NCI-H1048 (cell line): ENCODE measurements at regions not wholly inside any gene's neighbourhood (a gene's known extent, or its start where the extent isn't known, plus 50 kb on each side); places are given as distances from the start of the nearest gene placed in this dataset.
"Not testable (repeated sequence)": the region's sequence is repeated elsewhere in the genome, so short reads cannot be mapped to it uniquely, and the experiment has no call there.

Experiments used
- DNase-seq: peaks from one replicate; lab custom pipeline; 2025; lab: John Stamatoyannopoulos, UW

GRCh38 chr5:109575506-109575905 lies 114.2 kb upstream of the MAN2A1 start:
- no peak for DNase-seq

GRCh38 chr5:109574985-109575384 lies 114.7 kb upstream of the MAN2A1 start:
- no peak for DNase-seq

GRCh38 chr5:109573766-109574165 lies 116.0 kb upstream of the MAN2A1 start:
- no peak for DNase-seq

- DNase-seq: no peak
These were observed 116.5 kb upstream of the MAN2A1 start for GRCh38 chr5:109573256-109573655.

- no peak for DNase-seq
These were observed 117.9 kb upstream of the MAN2A1 start for GRCh38 chr5:109571785-109572184.

GRCh38 chr5:109570362-109570874 lies 119.3 kb upstream of the MAN2A1 start:
- DNase-seq: no peak

GRCh38 chr5:109567374-109568044 lies 122.2 kb upstream of the MAN2A1 start:
- DNase-seq: no peak

- no peak for DNase-seq
These were observed 123.4 kb upstream of the MAN2A1 start for GRCh38 chr5:109566361-109566760.

- DNase-seq: no peak
These were observed 126.0 kb upstream of the MAN2A1 start for GRCh38 chr5:109563739-109564138.

- DNase-seq: no peak
These were observed 126.5 kb upstream of the MAN2A1 start for GRCh38 chr5:109563189-109563588.

- DNase-seq: no peak
These were observed 127.3 kb upstream of the MAN2A1 start for GRCh38 chr5:109562441-109562840.

GRCh38 chr5:109561447-109561846 lies 128.3 kb upstream of the MAN2A1 start:
- no peak for DNase-seq

GRCh38 chr5:109560554-109560953 lies 129.2 kb upstream of the MAN2A1 start:
- DNase-seq: no peak

- DNase-seq: no peak
These were observed 130.8 kb upstream of the MAN2A1 start for GRCh38 chr5:109558952-109559351.

GRCh38 chr5:109558364-109558763 lies 131.4 kb upstream of the MAN2A1 start:
- DNase-seq: no peak

- DNase-seq: no peak
These were observed 135.9 kb upstream of the MAN2A1 start for GRCh38 chr5:109553846-109554245.

GRCh38 chr5:109551234-109551633 lies 138.5 kb upstream of the MAN2A1 start:
- not testable (repeated sequence) for DNase-seq

- DNase-seq: no peak
These were observed 139.7 kb upstream of the MAN2A1 start for GRCh38 chr5:109550077-109550476.

GRCh38 chr5:109546461-109546860 lies 136.7 kb upstream of the PJA2 start:
- DNase-seq: no peak

- DNase-seq: not testable (repeated sequence)
These were observed 135.1 kb upstream of the PJA2 start for GRCh38 chr5:109544873-109545272.

- DNase-seq: not testable (repeated sequence)
These were observed 128.9 kb upstream of the PJA2 start for GRCh38 chr5:109538692-109539091.

- DNase-seq: not testable (repeated sequence)
These were observed 125.3 kb upstream of the PJA2 start for GRCh38 chr5:109535090-109535489.

GRCh38 chr5:109533751-109534272 lies 124.0 kb upstream of the PJA2 start:
- DNase-seq: no peak
